ENCODE measurements at regions not wholly inside any gene's neighbourhood (a gene's known extent, or its start where the extent isn't known, plus 50 kb on each side); places are given as distances from the start of the nearest gene placed in this dataset.
"Not testable (repeated sequence)": the region's sequence is repeated elsewhere in the genome, so short reads cannot be mapped to it uniquely, and the experiment has no call there.

DNA sequence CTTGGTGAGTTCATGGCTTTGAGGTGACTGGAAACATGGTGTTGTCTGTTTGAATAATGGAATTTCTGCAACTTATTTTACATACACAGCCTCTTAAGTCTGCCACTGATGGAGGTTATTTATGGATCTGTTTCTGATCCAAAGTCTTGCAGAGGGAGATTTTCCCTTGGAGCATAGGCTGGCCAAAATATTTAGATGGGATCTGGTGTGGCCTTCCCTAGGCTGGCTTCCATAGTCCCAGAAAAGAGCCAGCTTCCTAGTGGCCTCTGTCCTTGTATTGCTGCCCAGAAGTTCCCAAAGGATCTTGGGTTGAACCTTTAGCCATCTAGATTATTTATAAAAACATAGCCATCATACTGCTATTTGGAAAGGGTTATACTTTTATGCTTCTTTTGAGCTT is 491.1 kb upstream of the RGS6 start:
- no peak for DNase-seq

- DNase-seq: no peak
These were observed 488.0 kb upstream of the RGS6 start for GRCh38 chr14:71444030-71444822.

DNA sequence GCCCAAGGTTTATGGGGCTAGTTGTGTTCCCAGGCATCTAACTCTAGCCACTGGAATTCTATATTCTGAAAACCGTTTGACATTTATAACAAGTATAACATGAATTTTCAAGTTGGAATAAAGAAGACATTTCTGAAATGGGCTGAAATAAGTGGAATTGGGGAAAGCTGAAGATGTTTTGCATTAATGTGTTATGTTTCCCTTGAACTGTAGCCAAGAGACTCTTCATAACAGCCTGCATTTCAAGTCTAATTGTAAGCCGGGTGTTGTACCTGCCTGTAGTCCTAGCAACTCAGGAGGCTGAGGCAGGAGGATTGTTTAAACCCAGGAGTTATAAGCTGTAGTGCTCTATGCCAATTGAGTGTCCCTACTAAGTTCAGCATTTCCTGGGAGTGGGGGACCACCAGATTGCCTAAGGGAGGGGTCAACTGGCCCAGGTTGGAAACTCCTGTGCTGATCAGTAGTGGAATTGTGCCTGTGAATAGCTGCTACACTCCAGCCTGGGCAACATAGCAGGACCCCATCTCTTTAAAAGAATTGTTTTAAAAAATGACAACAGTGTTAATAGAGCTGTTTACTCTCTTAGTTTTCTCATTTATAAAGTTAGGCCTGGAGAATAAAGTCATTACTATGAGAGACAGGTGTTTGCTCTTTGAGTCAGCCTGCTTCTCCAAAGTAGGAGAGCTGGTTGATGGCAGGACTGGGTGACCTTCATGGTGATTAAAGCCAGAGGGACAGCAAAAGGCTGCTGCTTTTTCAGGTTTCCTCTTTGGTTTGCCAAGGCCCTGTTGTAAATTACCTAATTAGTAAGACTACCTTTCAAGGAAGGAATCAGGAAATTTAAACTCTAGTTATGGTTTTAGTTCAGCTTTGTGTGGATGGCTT is 483.6 kb upstream of the RGS6 start:
- no peak for DNase-seq

DNA sequence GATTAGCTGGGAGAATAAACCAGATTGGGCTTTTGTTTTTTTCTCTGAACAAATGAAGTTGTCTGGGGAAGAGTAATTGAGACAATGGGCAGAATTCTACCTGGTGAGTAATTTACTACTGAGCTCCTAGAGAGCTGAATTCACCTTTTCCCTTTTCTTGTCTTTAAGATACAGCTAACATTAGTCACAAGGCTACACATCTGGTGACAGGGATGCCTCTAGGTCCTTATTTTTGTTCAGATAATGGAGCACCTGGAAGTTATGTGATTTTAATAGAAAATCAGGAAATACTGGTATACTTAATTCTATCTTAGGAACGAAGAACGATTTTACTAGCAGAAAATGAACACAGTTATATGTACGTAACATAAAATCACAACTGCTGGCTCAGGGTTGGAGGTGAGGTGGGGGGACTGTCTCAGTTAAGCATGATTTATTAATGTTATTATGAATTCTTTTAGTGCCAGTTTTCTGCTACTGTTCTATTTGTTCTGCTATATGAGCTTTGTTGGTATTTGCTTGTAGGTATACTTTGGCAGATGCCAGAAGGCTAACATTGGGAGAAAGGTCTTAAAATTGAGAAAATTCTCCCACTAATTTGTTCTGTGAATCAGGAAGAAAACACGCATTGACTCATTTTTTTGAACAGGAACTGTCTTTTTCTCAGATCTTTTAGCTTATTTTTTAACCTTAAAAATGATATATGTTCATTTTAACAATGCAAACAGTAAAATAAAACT is 482.7 kb upstream of the RGS6 start:
- no peak for DNase-seq

DNA sequence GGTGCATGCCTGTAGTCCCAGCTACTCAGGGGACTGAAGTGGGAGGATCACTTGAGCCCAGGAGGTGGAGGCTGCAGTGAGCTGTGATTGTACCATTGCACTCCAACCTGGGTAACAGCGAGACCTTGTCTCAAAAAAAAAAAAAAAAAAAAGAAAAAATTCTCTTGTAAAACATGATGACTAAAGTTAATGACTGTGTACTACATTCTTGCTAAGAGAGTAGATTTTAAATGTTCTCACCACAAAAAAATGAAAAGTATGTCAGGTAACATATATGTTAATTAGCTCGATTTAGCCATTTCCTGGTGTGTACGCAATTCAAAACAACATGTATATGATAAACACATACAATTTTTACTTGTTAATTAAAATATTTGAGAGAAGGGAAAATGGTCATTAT is 480.7 kb upstream of the RGS6 start:
- no peak for DNase-seq

GRCh38 chr14:71452539-71452938 is 479.7 kb upstream of the RGS6 start:
- DNase-seq: no peak

- DNase-seq: no peak
These were observed 479.2 kb upstream of the RGS6 start for GRCh38 chr14:71452987-71453386.

DNA sequence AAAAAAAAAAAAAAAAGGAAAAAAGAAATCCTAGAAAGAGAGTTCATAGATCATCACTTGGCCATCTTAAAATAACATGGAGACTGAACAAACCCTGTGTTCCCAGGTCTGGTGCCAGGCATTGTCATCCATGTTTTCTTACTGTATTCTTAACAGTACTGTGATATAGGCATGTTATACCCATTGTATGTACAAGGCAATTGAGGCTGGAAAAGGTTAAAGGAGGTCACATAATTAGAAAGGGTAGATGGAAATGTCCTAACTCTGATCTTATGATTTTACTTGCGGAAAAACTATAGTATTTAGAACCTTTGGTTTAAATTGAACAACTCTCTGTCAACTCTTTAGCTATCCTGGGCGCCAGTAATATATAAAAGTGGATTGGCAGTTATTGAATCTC is 478.2 kb upstream of the RGS6 start:
- no peak for DNase-seq

DNA sequence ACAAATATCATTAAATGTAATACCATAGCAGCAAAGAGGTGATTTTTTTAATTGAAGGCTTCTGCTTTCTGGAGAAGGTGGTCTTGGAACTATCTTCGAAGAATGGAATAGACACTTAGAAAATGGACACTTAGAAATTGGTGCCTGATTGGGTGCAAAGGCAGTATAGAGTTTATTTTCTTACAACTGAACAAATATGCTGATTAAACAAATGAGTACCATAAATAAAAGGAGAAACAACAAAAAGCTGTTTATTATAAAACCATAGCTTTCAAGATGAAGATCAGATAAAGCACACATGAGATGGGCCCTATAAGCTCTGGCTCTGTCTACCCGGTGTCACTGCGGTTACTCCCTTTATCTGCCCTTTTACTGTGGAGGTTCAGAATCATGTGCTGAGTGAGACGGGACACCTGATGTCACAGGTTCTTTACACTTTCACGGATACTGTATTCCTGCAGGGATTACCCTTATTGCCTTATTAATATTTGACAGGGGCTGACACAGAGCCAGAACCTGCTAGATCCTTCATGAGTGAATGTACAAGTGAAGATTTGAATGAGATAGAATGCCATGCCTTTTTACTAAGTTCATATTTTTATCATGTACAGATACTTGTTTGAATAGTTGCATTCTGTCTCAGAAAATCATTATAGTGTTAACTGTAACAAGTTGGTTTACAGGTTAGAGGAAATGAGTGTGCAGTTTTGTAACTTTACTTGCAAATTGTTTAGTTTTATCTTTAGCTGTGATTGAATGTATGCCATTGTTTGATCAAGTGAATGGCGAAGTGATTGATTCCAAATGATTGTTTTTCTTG is 477.5 kb upstream of the RGS6 start:
- no peak for DNase-seq

DNA sequence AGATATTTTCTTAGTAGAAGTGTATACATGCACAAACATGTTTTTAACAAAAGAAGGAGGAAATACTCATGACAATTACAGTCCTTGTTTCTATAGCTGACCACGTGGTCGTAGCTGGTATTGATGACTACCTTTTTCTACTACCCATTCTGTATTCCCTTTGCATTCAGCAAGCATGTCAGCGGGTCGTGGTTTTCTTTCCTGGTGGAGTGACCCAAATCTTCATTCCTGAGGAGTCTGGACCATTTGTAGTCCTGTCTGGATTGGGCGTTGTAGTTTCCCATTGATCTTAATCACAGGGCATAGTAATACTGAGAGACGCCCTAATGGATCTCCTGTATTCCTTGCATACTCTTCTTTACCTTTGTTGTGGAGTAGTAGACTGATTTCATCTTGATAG is 472.1 kb upstream of the RGS6 start:
- DNase-seq: no peak

DNA sequence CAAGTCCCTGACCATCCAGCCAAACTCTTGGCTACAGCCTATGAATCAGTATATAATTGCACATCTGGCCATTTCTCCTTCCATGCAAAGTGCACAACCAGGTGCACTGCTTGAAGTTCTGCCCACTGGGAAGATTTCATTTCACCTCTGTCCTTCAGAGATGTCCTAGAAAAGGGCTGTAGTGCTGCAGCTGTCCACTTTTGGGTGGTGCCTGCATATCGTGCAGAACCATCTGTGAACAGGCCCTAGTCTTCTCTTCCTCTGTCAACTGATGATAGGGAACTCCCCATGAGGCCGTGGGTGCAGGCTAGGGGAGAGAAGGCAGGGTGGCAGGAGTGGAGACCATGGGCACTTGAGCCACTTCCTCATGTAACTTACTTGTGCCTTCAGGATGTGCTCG is 470.6 kb upstream of the RGS6 start:
- not testable (repeated sequence) for DNase-seq

GRCh38 chr14:71463807-71464206 is 468.4 kb upstream of the RGS6 start:
- no peak for DNase-seq

- DNase-seq: no peak
These were observed 467.4 kb upstream of the RGS6 start for GRCh38 chr14:71464840-71465239.

DNA sequence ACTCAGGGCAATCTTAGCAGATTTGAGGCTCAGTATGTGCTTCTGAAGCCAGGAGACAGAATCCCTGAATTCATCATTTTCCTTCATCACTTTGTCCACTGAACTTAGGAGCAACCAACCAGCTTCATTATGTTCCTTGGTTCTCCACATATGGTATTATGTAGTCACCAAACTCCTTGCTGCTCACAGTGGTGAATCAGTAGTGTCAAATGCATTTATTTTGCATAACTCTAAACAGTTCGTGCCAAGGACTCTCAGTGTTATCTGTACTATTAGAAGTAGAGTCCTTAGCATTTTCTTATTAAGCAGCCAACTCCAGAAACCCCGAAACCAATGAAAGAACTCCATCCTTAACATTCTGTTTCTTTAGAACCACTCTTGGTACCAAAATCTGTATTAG is 466.9 kb upstream of the RGS6 start:
- no peak for DNase-seq

GRCh38 chr14:71466251-71466650 is 466.0 kb upstream of the RGS6 start:
- DNase-seq: no peak

DNA sequence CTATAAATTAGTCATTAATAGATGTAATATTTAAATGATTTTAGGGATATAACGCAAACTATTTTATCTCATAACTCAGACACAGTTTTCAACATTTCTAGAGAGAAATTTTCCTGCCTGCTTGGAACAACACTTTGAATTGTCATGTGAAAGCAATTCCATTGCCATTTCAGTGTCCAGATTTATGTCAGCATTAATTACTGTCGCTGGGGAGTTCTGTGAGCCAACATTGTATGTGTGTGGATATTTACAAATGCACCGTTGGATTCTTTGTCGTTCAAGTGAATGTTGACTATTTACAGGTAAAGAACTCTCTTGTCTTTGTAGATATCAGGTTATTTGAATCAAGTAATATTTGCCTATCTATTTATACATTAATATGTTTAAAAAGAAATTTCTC is 465.3 kb upstream of the RGS6 start:
- DNase-seq: no peak

GRCh38 chr14:71467361-71467811 is 464.8 kb upstream of the RGS6 start:
- no peak for DNase-seq

GRCh38 chr14:71468701-71469100 is 463.5 kb upstream of the RGS6 start:
- DNase-seq: no peak

- DNase-seq: no peak
These were observed 462.4 kb upstream of the RGS6 start for GRCh38 chr14:71469643-71470335.

DNA sequence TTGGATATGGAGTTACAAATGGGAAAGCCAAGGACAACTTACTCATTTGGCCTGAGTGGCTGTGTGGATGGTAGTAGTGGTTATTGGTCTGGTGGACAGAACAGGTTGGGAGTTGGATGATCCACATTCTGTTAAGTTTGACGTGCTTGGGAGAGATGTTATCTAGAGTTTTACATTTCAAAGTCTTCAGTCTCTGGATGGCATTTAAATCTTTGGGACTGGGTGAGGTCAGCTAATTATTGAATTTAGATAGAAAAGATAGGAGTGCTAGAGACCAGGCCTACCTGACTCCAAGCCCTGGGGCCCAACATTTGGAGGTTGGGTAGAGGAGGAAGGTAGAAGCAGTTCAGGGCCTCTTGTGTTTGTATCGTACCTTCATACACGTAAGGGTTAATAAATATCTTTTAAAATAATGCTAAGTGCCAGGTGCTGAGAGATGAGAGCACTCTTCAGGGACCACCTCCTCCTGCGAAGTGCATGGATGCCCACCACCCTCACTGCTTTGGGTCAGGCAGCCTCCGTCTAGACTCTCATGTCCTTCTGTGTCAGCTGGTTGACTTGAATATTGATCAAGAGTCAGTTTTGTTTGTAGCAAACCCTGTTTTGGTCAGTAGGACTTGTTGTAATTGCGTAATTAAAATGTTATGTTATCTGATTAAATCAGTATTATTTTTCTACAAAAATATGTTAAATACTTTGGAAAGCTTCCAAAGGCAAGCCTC is 460.4 kb upstream of the RGS6 start:
- DNase-seq: no peak

Measured in kidney glomerular epithelial cell (primary cell).